H9 (cell line): ENCODE measurements at regions not wholly inside any gene's neighbourhood (a gene's known extent, or its start where the extent isn't known, plus 50 kb on each side); places are given as distances from the start of the nearest gene placed in this dataset.

ENCODE experiments used
- DNase-seq: peaks from one replicate; pipeline ENCODE4 v3.0.0-alpha.2; 2017
- H2AFZ ChIP-seq: one replicate; pipeline ENCODE4 v1.6.1; 2013; ENCODE audit warnings: mild to moderate bottlenecking, low read length, control low read depth, moderate library complexity
- H2AK5ac ChIP-seq: 2 replicates; pipeline ENCODE4 v1.6.1; 2013; ENCODE audit warnings: low read length, control low read depth, mixed read lengths; ENCODE audit not compliant: insufficient read length
- H2BK120ac ChIP-seq: one replicate; pipeline ENCODE4 v1.6.1; 2013; ENCODE audit warnings: low read depth, mild to moderate bottlenecking, low read length, control low read depth, inconsistent platforms; ENCODE audit not compliant: poor library complexity, severe bottlenecking
- H2BK12ac ChIP-seq: 2 replicates; pipeline ENCODE4 v1.6.1; 2013; ENCODE audit warnings: low read length, control low read depth, mixed read lengths, low read depth; ENCODE audit not compliant: insufficient read length
- H2BK15ac ChIP-seq: 2 replicates; pipeline ENCODE4 v1.6.1; 2013; ENCODE audit warnings: low read depth, low read length, control low read depth
- H2BK20ac ChIP-seq: one replicate; pipeline ENCODE4 v1.6.1; 2013; ENCODE audit warnings: low read depth, mild to moderate bottlenecking, low read length, control low read depth, inconsistent platforms; ENCODE audit not compliant: poor library complexity, severe bottlenecking
- H2BK5ac ChIP-seq: 2 replicates; pipeline ENCODE4 v1.6.1; 2013; ENCODE audit warnings: low read length, control low read depth, mixed read lengths; ENCODE audit not compliant: insufficient read length
- H3K14ac ChIP-seq: 2 replicates; pipeline ENCODE4 v1.6.1; 2013; ENCODE audit warnings: low read length, control low read depth; ENCODE audit not compliant: insufficient read depth
- H3K18ac ChIP-seq: 2 replicates; pipeline ENCODE4 v1.6.1; 2013; ENCODE audit warnings: low read depth, mild to moderate bottlenecking, mixed read lengths, low read length, control low read depth; ENCODE audit not compliant: insufficient read length
- H3K23ac ChIP-seq: 2 replicates; pipeline ENCODE4 v1.6.1; 2013; ENCODE audit warnings: low read length, control low read depth, mixed read lengths, low read depth; ENCODE audit not compliant: insufficient read length
- H3K23me2 ChIP-seq: 2 replicates; pipeline ENCODE4 v1.6.1; 2013; ENCODE audit warnings: low read depth, mild to moderate bottlenecking, mixed read lengths, low read length, control low read depth; ENCODE audit not compliant: insufficient read length, poor library complexity, severe bottlenecking
- H3K27ac ChIP-seq: 2 replicates; pipeline ENCODE4 v1.5.1; 2013; ENCODE audit warnings: low read length, control low read depth, mixed read lengths, low read depth; ENCODE audit not compliant: insufficient read length
- H3K27me3 ChIP-seq: 2 replicates; pipeline ENCODE4 v1.6.1; 2013; ENCODE audit warnings: low read length, control low read depth, inconsistent platforms; ENCODE audit not compliant: insufficient read depth
- H3K4ac ChIP-seq: 2 replicates; pipeline ENCODE4 v1.6.1; 2013; ENCODE audit warnings: low read depth, mild to moderate bottlenecking, control low read depth, inconsistent platforms, low read length, moderate library complexity
- H3K4me1 ChIP-seq: 2 replicates; pipeline ENCODE4 v1.6.1; 2013; ENCODE audit warnings: low read length, control low read depth, inconsistent platforms; ENCODE audit not compliant: insufficient read depth
- H3K4me2 ChIP-seq: 2 replicates; pipeline ENCODE4 v1.6.1; 2013; ENCODE audit warnings: low read length, control low read depth, mixed read lengths; ENCODE audit not compliant: insufficient read length, insufficient read depth
- H3K56ac ChIP-seq: 2 replicates; pipeline ENCODE4 v1.6.1; 2013; ENCODE audit warnings: low read depth, mild to moderate bottlenecking, mixed read lengths, low read length, control low read depth; ENCODE audit not compliant: insufficient read length
- H3K79me1 ChIP-seq: 2 replicates; pipeline ENCODE4 v1.6.1; 2013; ENCODE audit warnings: low read depth, mild to moderate bottlenecking, moderate library complexity, low read length, control low read depth, inconsistent platforms; ENCODE audit not compliant: insufficient read depth, poor library complexity, severe bottlenecking
- H3K79me2 ChIP-seq: 2 replicates; pipeline ENCODE4 v1.6.1; 2013; ENCODE audit warnings: low read length, control low read depth, inconsistent platforms; ENCODE audit not compliant: insufficient read depth
- H3K9ac ChIP-seq: 2 replicates; pipeline ENCODE4 v1.6.1; 2013; ENCODE audit warnings: low read length, control low read depth, mixed read lengths; ENCODE audit not compliant: insufficient read length; ENCODE audit errors: extremely low read depth
- H3K9me3 ChIP-seq: one replicate; pipeline ENCODE4 v1.6.1; 2013; ENCODE audit warnings: low read depth, low read length, inconsistent platforms; ENCODE audit not compliant: control insufficient read depth
- H3T11ph ChIP-seq: one replicate; pipeline ENCODE4 v1.6.1; 2013; ENCODE audit warnings: mild to moderate bottlenecking, low read length, control low read depth, inconsistent platforms
- H4K20me1 ChIP-seq: one replicate; pipeline ENCODE4 v1.6.1; 2013; ENCODE audit not compliant: control insufficient read depth, insufficient read length, insufficient read depth
- H4K5ac ChIP-seq: 2 replicates; pipeline ENCODE4 v1.6.1; 2013; ENCODE audit warnings: low read depth, mild to moderate bottlenecking, mixed read lengths, low read length, control low read depth; ENCODE audit not compliant: insufficient read length
- H4K8ac ChIP-seq: replicated peaks from 2 replicates; pipeline ENCODE4 v1.6.1; 2013; ENCODE audit warnings: low read length, control low read depth, mixed read lengths, low read depth; ENCODE audit not compliant: insufficient read length
- H4K91ac ChIP-seq: 2 replicates; pipeline ENCODE4 v1.6.1; 2013; ENCODE audit warnings: low read depth, mild to moderate bottlenecking, moderate library complexity, mixed read lengths, low read length, control low read depth; ENCODE audit not compliant: insufficient read length
- H3K27ac Mint-ChIP-seq, 3 experiments: 2 replicates in 2 of 3; 3 replicates in 1 of 3; pipeline ENCODE4 v1.8.0; 2020 to 2021; ENCODE audit warnings: mixed read lengths in 3 of 3, mild to moderate bottlenecking in 1 of 3, moderate library complexity in 1 of 3
- H3K27me3 Mint-ChIP-seq: 2 replicates; pipeline ENCODE4 v1.8.0; 2021; ENCODE audit warnings: low read depth, mild to moderate bottlenecking, moderate library complexity, mixed read lengths
- H3K36me3 Mint-ChIP-seq, 3 experiments: 2 replicates in 2 of 3; 3 replicates in 1 of 3; pipeline ENCODE4 v1.8.0; 2020 to 2021; ENCODE audit warnings: low read depth in 3 of 3, mixed read lengths in 3 of 3; ENCODE audit not compliant: insufficient read depth in 1 of 3
- H3K4me1 Mint-ChIP-seq, 2 experiments: 2 replicates each; pipeline ENCODE4 v1.8.0; 2020; ENCODE audit warnings: mixed read lengths in 2 of 2
- H3K4me3 Mint-ChIP-seq, 2 experiments: 2 replicates in 1 of 2; 3 replicates in 1 of 2; pipeline ENCODE4 v1.8.0; 2020 to 2021; ENCODE audit warnings: mild to moderate bottlenecking in 2 of 2, mixed read lengths in 2 of 2, moderate library complexity in 1 of 2
- H3K9me3 Mint-ChIP-seq, 2 experiments: 2 replicates in 1 of 2; 3 replicates in 1 of 2; pipeline ENCODE4 v1.8.0; 2020; ENCODE audit warnings: mild to moderate bottlenecking in 2 of 2, mixed read lengths in 2 of 2, moderate library complexity in 1 of 2
- CTCF ChIP-seq: fragments of 200-600 bp; sonication (generic); conservative IDR thresholded peaks from 3 replicates; pipeline ENCODE4 v1.8.0; 2021; ENCODE audit warnings: antibody characterized with exemption, mild to moderate bottlenecking
- WGBS: extraction: QIAGEN DNeasy Blood & Tissue Kit; methylation state at CpG from one replicate; pipeline ENCODE4 v1.1.7; 2013; ENCODE audit warnings: missing lambda C conversion rate, low lambda C conversion rate, mixed read lengths; ENCODE audit not compliant: insufficient read length; ENCODE audit errors: extremely low coverage; 5-methylcytosine and 5-hydroxymethylcytosine counted together

- Histone ChIP-seq H2AK5ac (no peak overlapping the region), H2BK15ac (no peak overlapping the region), H3K4me1 (no peaks in the 10 kb centered on the region), H2BK12ac (no peak overlapping the region), H4K91ac (no peak overlapping the region), H3K4me2 (no peak overlapping the region), H3K18ac (no peak overlapping the region), H3K56ac (no peak overlapping the region), H3K27ac (no peak overlapping the region), H2BK20ac (no peak overlapping the region), H2BK5ac (no peak overlapping the region), H3K79me1 (no peaks in the 10 kb centered on the region), H4K20me1 (no peaks in the 10 kb centered on the region), H3K9ac (no peak overlapping the region), H2BK120ac (no peak overlapping the region), H3K27me3 (no peaks in the 10 kb centered on the region), H4K8ac (no peak overlapping the region), H3T11ph (no peak overlapping the region), H3K14ac (no peak overlapping the region), H3K9me3 (no peaks in the 10 kb centered on the region), H4K5ac (no peak overlapping the region), H3K4ac (no peak overlapping the region), H3K79me2 (no peaks in the 10 kb centered on the region), H3K23me2 (no peaks in the 10 kb centered on the region), H3K23ac (no peak overlapping the region), H2AFZ (no peak overlapping the region)
- H3K9me3 Mint-ChIP-seq, result no peaks in the 10 kb centered on the region
- H3K27ac Mint-ChIP-seq, result no peak overlapping the region
- no CpG with 5 or more reads among the region's 1 CpG for WGBS
- DNase-seq, result no peak
- no peak overlapping the region for H3K4me3 Mint-ChIP-seq
- H3K27me3 Mint-ChIP-seq, result no peaks in the 10 kb centered on the region
- no peak for TF ChIP-seq CTCF
- peaks cover 7 to 8% of the 10 kb centered on the region in 2 experiments; a peak in 3 of 4 replicates for H3K4me1 Mint-ChIP-seq
- no peaks in the 10 kb centered on the region for H3K36me3 Mint-ChIP-seq
Observed at GRCh38 chr6:78489874-78490273, 377.5 kb upstream of the IRAK1BP1 start.
